ENCODE measurements at regions not wholly inside any gene's neighbourhood (a gene's known extent, or its start where the extent isn't known, plus 50 kb on each side); places are given as distances from the start of the nearest gene placed in this dataset.

- DNase-seq (ENCODE audit: low read depth): no peak
- H3K4me3 ChIP-seq (ENCODE audit: low read depth, low read length): no peak overlapping the region
- TF ChIP-seq MAX (IDR thresholded peaks at IDR 0.05; ENCODE audit: low read depth, low read length) (no peak), MYC (IDR thresholded peaks at IDR 0.05; ENCODE audit: low read depth, low read length) (no peak), CTCF (IDR thresholded peaks at IDR 0.05; ENCODE audit: low read depth, low read length) (no peak), POLR2A (IDR thresholded peaks at IDR 0.05; ENCODE audit: extremely low read depth, insufficient read length) (no peak)
Measured at GRCh38 chr18:45478889-45479288, 136.4 kb upstream of the SLC14A2 start.

GRCh38 chr18:45480219-45481015 lies 134.9 kb upstream of the SLC14A2 start:
- no peak overlapping the region for H3K4me3 ChIP-seq (ENCODE audit: low read depth, low read length)
- TF ChIP-seq POLR2A (IDR thresholded peaks at IDR 0.05; ENCODE audit: extremely low read depth, insufficient read length) (no peak), MYC (IDR thresholded peaks at IDR 0.05; ENCODE audit: low read depth, low read length) (no peak), MAX (IDR thresholded peaks at IDR 0.05; ENCODE audit: low read depth, low read length) (no peak), CTCF (IDR thresholded peaks at IDR 0.05; ENCODE audit: low read depth, low read length) (no peak)
- DNase-seq (ENCODE audit: low read depth): no peak

GRCh38 chr18:45481821-45482220 lies 133.5 kb upstream of the SLC14A2 start:
- TF ChIP-seq MYC (IDR thresholded peaks at IDR 0.05; ENCODE audit: low read depth, low read length) (no peak), POLR2A (IDR thresholded peaks at IDR 0.05; ENCODE audit: extremely low read depth, insufficient read length) (no peak), MAX (IDR thresholded peaks at IDR 0.05; ENCODE audit: low read depth, low read length) (no peak), CTCF (IDR thresholded peaks at IDR 0.05; ENCODE audit: low read depth, low read length) (no peak)
- no peak for DNase-seq (ENCODE audit: low read depth)
- H3K4me3 ChIP-seq (ENCODE audit: low read depth, low read length): no peak overlapping the region

GRCh38 chr18:45482286-45482685 lies 133.0 kb upstream of the SLC14A2 start:
- no peak overlapping the region for H3K4me3 ChIP-seq (ENCODE audit: low read depth, low read length)
- DNase-seq (ENCODE audit: low read depth): no peak
- TF ChIP-seq POLR2A (IDR thresholded peaks at IDR 0.05; ENCODE audit: extremely low read depth, insufficient read length): no peak
- no peak for TF ChIP-seq MYC (IDR thresholded peaks at IDR 0.05; ENCODE audit: low read depth, low read length)
- TF ChIP-seq CTCF (IDR thresholded peaks at IDR 0.05; ENCODE audit: low read depth, low read length): no peak
- no peak for TF ChIP-seq MAX (IDR thresholded peaks at IDR 0.05; ENCODE audit: low read depth, low read length)

- DNase-seq (ENCODE audit: low read depth): no peak
- H3K4me3 ChIP-seq (ENCODE audit: low read depth, low read length): no peak overlapping the region
- TF ChIP-seq CTCF (IDR thresholded peaks at IDR 0.05; ENCODE audit: low read depth, low read length) (no peak), MAX (IDR thresholded peaks at IDR 0.05; ENCODE audit: low read depth, low read length) (no peak), MYC (IDR thresholded peaks at IDR 0.05; ENCODE audit: low read depth, low read length) (no peak), POLR2A (IDR thresholded peaks at IDR 0.05; ENCODE audit: extremely low read depth, insufficient read length) (no peak)
Measured at GRCh38 chr18:45487581-45487980, 127.7 kb upstream of the SLC14A2 start.
